BLaER1 (cell line): ENCODE measurements at regions not wholly inside any gene's neighbourhood (a gene's known extent, or its start where the extent isn't known, plus 50 kb on each side); places are given as distances from the start of the nearest gene placed in this dataset.
A peak's percentile ranks its signal among the peaks of the same experiment; 100 is the strongest.
"Not testable (repeated sequence)": the region's sequence is repeated elsewhere in the genome, so short reads cannot be mapped to it uniquely, and the experiment has no call there.

ENCODE experiments used
- H3K27ac ChIP-seq: shearing (Covaris generic); formaldehyde crosslinking; 2 replicates; pipeline ENCODE4 v1.8.1; 2022
- H3K27me3 ChIP-seq: shearing (Covaris generic); formaldehyde crosslinking; 2 replicates; pipeline ENCODE4 v1.8.1; 2022
- H3K36me3 ChIP-seq: shearing (Covaris generic); formaldehyde crosslinking; 2 replicates; pipeline ENCODE4 v1.8.1; 2022
- H3K4me1 ChIP-seq: shearing (Covaris generic); formaldehyde crosslinking; 2 replicates; pipeline ENCODE4 v1.8.1; 2022
- H3K4me2 ChIP-seq: shearing (Covaris generic); formaldehyde crosslinking; 2 replicates; pipeline ENCODE4 v1.8.1; 2022
- H3K4me3 ChIP-seq: shearing (Covaris generic); formaldehyde crosslinking; 2 replicates; pipeline ENCODE4 v1.8.1; 2022
- H3K9ac ChIP-seq: shearing (Covaris generic); formaldehyde crosslinking; 2 replicates; pipeline ENCODE4 v1.8.1; 2022
- H3K9me3 ChIP-seq: shearing (Covaris generic); formaldehyde crosslinking; 2 replicates; pipeline ENCODE4 v1.8.1; 2022
- H4K20me1 ChIP-seq: shearing (Covaris generic); formaldehyde crosslinking; 2 replicates; pipeline ENCODE4 v1.8.1; 2022
- Cebpa-rat ChIP-seq: shearing (Covaris generic); IDR thresholded peaks from 2 replicates; pipeline ENCODE4 v1.8.1; 2022

DNA sequence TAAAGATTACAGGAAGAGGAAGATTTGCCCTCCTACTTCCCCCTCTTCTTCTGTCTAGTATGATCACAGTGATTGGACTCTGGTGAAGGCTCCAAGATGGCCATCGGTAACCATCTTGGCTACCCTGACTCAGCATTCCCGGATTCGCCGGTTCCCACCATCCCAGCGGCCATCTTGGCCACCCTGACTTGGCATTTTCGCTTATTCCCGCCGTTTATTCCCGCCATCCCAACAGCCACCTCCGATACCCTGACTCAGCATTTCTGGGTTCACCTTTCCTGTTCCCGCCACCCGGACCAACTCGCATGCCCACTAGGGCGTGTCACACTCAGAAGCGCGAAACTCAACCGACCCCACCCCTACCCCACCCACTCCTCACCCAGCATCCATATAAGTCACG is 95.4 kb upstream of the GRIN2A start:
- Histone ChIP-seq H3K4me3 (no peak overlapping the region), H3K9me3 (peaks cover 43% of the 10 kb centered on the region), H3K27ac (no peak overlapping the region), H3K9ac (no peak overlapping the region), H3K36me3 (no peaks in the 10 kb centered on the region), H3K27me3 (no peaks in the 10 kb centered on the region), H3K4me1 (peaks cover 16% of the 10 kb centered on the region), H3K4me2 (no peak overlapping the region), H4K20me1 (no peaks in the 10 kb centered on the region)
- no peak for TF ChIP-seq Cebpa-rat

DNA sequence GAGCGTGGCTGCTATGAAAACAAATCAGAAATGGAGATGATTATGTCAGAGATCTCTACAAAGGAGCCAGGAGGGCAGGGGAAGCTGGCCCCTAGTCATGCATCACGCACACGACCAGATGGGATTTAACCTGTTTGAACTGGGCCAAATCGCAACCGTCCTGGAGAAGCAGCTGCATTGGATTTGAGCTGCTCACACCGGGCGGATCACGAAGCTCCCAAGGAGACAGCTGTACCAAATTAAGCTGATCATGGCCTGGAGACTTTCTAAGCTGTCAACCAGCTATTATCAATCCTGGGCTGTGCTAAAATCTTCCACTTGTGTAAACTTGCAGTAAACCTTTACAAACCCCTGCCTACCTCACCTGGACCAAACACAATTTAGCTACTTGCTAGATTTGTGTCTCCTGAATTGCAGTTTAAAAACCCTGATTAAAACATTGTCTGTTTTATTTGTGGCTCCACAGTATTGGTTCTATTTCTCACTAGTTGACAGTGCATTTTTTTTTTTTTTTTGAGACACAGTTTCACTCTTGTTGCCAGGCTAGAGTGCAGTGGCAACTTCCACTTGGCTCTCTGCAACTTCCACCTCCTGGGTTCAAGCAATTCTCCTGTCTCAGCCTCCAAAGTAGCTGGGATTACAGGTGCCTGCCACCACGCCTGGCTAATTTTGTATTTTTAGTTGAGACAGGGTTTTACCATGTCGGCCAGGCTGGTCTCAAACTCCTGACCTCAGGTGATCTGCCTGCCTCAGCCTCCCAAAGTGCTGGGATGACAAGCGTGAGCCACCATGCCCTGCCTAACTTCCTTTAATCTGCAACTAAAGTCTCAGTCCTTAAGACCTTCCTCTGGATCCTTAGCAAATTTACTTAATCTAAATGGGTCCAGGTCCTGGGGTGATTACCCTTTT is 98.3 kb upstream of the GRIN2A start:
- H3K4me1 ChIP-seq = peaks cover 5% of the 10 kb centered on the region
- H4K20me1 ChIP-seq = no peaks in the 10 kb centered on the region
- no peaks in the 10 kb centered on the region for H3K27me3 ChIP-seq
- TF ChIP-seq Cebpa-rat = no peak
- H3K4me3 ChIP-seq = no peak overlapping the region
- H3K9me3 ChIP-seq = peaks cover 24% of the 10 kb centered on the region
- H3K9ac ChIP-seq = no peak overlapping the region
- no peak overlapping the region for H3K4me2 ChIP-seq
- no peaks in the 10 kb centered on the region for H3K36me3 ChIP-seq
- no peak overlapping the region for H3K27ac ChIP-seq

GRCh38 chr16:10282367-10282766 is 100.1 kb upstream of the GRIN2A start:
- Histone ChIP-seq H3K4me1 (no peaks in the 10 kb centered on the region), H3K9me3 (peaks cover 14% of the 10 kb centered on the region), H3K36me3 (no peaks in the 10 kb centered on the region), H3K4me2 (no peak overlapping the region), H4K20me1 (no peaks in the 10 kb centered on the region), H3K27me3 (no peaks in the 10 kb centered on the region), H3K27ac (no peak overlapping the region), H3K4me3 (no peak overlapping the region), H3K9ac (no peak overlapping the region)
- no peak for TF ChIP-seq Cebpa-rat

DNA sequence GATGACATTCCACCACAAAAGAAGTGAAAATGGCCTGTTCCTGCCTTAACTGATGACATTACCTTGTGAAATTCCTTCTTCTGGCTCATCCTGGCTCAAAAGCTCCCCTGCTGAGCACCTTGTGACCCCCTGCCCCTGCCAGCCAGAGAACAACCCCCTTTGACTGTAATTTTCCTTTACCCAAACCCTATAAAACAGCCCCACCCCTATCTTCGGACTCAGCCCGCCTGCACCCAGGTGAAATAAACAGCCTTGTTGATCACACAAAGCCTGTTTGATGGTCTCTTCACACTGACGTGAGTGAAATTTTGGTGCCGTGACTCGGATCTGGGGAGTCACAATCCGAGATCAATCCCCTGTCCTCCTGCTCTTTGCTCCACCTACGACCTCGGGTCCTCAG is 101.0 kb upstream of the GRIN2A start:
- H4K20me1 ChIP-seq, H3K9me3 ChIP-seq, H3K27ac ChIP-seq, H3K4me2 ChIP-seq, H3K27me3 ChIP-seq, H3K36me3 ChIP-seq, H3K4me1 ChIP-seq, H3K4me3 ChIP-seq, H3K9ac ChIP-seq: not testable (repeated sequence)

- not testable (repeated sequence) for H4K20me1 ChIP-seq
Observed at GRCh38 chr16:10290467-10291105, 95.3 kb upstream of the ATF7IP2 start.

DNA sequence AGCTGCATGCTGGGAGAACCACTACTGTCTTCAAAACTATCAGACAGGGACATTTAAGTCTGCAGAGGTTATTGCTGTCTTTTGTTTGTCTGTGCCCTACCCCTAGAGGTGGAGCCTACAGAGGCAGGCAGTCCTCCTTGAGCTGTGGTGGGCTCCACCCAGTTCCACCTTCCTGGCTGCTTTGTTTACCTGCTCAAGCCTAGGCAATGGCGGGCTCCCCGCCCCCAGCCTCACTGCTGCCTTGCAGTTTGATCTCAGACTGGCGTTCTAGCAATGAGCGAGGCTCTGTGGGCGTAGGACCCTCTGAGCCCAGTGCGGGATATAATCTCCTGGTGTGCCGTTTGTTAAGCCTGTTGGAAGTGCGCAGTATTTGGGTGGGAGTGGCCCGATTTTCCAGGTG is 93.7 kb upstream of the ATF7IP2 start:
- not testable (repeated sequence) for H3K4me1 ChIP-seq, H3K4me3 ChIP-seq, H3K9ac ChIP-seq, H3K27me3 ChIP-seq, H3K27ac ChIP-seq, H3K4me2 ChIP-seq, H4K20me1 ChIP-seq, H3K36me3 ChIP-seq
- H3K9me3 ChIP-seq = peaks cover 47% of the 10 kb centered on the region

More at GRCh38 chr16:10290467-10291105, 95.3 kb upstream of the ATF7IP2 start:
- H3K4me1 ChIP-seq, H3K9ac ChIP-seq, H3K36me3 ChIP-seq, H3K4me3 ChIP-seq, H3K27me3 ChIP-seq, H3K4me2 ChIP-seq, H3K27ac ChIP-seq: not testable (repeated sequence)
- H3K9me3 ChIP-seq = peaks cover 31% of the 10 kb centered on the region

DNA sequence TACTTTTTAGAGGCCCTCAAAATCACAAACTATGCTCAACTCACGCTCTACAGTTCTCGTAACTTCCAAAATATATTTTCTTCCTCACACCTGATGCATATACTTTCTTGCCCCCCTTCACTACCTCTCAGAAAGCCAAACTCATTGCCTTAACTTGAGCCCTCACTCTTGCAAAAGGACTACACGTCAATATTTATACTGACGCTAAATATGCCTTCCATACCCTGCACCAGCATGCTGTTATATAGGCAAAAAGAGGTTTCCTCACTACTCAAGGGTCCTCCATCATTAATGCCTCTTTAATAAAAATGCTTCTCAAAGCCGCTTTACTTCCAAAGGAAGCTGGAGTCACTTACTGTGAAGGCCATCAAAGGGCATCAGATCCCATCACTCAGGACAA is 92.9 kb upstream of the ATF7IP2 start:
- not testable (repeated sequence) for H3K36me3 ChIP-seq, H4K20me1 ChIP-seq, H3K27ac ChIP-seq, H3K9ac ChIP-seq, H3K4me2 ChIP-seq, H3K27me3 ChIP-seq, H3K4me3 ChIP-seq
- peaks cover 49% of the 10 kb centered on the region for H3K9me3 ChIP-seq
- peaks cover 12% of the 10 kb centered on the region for H3K4me1 ChIP-seq

- not testable (repeated sequence) for H3K9ac ChIP-seq, H3K36me3 ChIP-seq, H4K20me1 ChIP-seq, H3K4me3 ChIP-seq, H3K27ac ChIP-seq, H3K4me2 ChIP-seq, H3K27me3 ChIP-seq
- peaks cover 49% of the 10 kb centered on the region for H3K9me3 ChIP-seq
- peaks cover 13% of the 10 kb centered on the region for H3K4me1 ChIP-seq
Observed at GRCh38 chr16:10294153-10294552, 91.7 kb upstream of the ATF7IP2 start.

- Histone ChIP-seq H3K27me3 (no peaks in the 10 kb centered on the region), H3K4me2 (peak overlapping the region; percentile 23; the same call in 1 of the 2 replicates), H4K20me1 (no peaks in the 10 kb centered on the region), H3K9ac (no peak overlapping the region), H3K27ac (peak overlapping the region; percentile 7; the same call in 1 of the 2 replicates), H3K9me3 (peaks cover 43% of the 10 kb centered on the region), H3K4me1 (peaks cover 13% of the 10 kb centered on the region), H3K4me3 (no peak overlapping the region), H3K36me3 (no peaks in the 10 kb centered on the region)
- no peak for TF ChIP-seq Cebpa-rat
Observed at GRCh38 chr16:10296956-10297340, 88.9 kb upstream of the ATF7IP2 start.

- Histone ChIP-seq H3K27ac (peak overlapping the region; percentile 7), H3K4me2 (peak overlapping the region; percentile 23), H3K9ac (no peak overlapping the region), H3K4me1 (peaks cover 13% of the 10 kb centered on the region), H3K27me3 (no peaks in the 10 kb centered on the region), H4K20me1 (no peaks in the 10 kb centered on the region), H3K9me3 (peaks cover 37% of the 10 kb centered on the region), H3K4me3 (no peak overlapping the region), H3K36me3 (no peaks in the 10 kb centered on the region)
- peak; percentile 71 for TF ChIP-seq Cebpa-rat
Observed at GRCh38 chr16:10297341-10298006, 88.4 kb upstream of the ATF7IP2 start.
